HG03135 (cell line): ENCODE measurements at regions not wholly inside any gene's neighbourhood (a gene's known extent, or its start where the extent isn't known, plus 50 kb on each side); places are given as distances from the start of the nearest gene placed in this dataset.
"Not testable (repeated sequence)": the region's sequence is repeated elsewhere in the genome, so short reads cannot be mapped to it uniquely, and the experiment has no call there.

Experiments used
- ATAC-seq: cut with Tn5 transposase; IDR thresholded peaks from one replicate; pipeline ENCODE4 v1.9.1; 2021; ENCODE audit warnings: mild to moderate bottlenecking, moderate library complexity; ENCODE audit not compliant: unreplicated experiment

DNA sequence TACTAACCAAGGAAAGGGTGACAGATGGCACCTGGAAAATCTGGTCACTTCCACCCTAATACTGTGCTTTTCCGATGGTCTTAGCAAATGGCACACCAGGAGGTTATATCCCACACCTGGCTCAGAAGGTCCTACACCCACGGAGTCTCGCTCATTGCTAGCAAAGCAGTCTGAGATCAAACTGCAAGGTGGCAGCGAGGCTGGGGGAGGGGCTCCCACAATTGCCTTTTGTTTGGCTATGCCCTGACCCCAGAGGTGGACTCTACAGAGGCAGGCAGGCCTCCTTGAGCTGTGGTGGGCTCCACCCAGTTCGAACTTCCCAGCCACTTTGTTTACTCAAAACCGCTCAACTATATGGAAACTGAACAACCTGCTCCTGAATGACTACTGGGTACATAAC lies 50.3 kb upstream of the UGT2B15 start:
- ATAC-seq: not testable (repeated sequence)

DNA sequence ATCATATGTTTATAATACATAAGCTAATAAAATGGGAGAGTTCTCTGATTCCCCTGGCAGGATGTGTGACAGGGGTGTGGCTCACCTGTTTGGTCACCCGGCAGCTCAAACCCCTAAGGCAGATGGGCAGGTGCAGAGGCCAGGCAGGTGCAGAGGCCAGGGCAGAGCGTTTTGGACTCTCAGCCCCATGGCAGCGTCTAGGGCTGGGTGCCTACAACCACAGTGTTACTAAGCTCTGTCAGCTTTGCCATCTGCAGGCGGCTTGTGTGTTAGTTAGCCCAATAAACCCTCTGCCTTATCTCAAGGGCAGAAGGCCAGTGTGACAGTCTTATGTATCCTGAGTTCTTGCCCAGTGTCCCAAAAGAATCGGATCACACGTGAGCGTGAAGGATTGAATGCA lies 54.0 kb upstream of the UGT2B15 start:
- no peak for ATAC-seq

DNA sequence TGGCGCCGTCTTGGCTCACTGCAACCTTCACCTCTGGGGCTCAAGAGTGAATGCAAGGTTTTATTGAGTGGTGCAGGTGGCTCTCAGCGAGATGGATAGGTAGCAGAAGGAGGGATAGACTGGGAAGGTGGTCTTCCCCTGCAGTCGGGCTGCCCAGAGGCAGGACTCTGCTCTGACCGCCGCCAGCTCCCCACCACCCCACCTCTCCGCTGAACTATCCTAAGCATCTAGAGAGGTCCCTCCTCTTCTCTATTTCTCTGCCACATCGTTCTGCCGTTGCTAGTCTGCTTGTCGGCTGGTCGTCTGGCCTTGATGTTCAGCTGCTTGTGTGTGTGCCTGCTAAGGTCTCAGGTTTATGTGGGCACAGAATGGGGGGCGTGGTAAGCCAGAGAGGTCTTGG lies 54.5 kb upstream of the UGT2B15 start:
- no peak for ATAC-seq

DNA sequence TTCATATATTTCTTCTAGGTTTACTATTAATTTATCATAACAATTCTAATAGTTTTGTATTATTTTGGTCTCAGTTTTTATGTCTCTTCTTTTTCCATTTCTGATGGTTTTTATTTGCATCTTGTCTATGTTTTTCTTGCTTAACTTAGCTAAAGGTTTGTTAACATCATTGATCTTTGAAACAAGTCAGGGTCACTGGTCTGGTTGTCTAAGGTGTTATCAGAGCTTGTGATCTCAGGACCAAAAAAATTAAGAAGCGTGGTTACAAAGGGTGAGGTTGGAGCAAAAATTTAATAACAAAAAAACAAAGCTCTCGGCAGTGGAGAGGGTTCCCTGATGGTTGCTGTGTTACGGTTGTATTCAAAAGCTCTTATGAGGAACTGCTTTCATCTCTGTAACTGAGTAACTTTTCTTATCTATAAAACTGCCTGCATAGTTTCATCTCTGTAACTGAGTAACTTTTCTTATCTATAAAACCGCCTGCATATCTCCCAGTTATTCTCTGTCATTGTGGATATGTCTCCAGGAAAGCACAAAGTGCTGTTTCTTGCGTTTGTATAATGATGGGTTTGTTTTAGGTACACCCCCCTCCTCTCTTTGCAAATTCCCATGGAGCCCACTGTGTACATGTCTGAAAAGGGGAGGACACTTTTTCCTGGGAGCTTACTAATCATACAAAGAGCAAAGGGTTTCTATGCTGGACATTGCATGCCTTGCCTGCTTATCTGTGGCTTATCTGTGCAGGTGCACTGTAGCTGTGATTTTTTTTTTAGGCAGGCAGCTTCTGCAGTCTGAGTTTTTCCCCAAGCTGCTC lies 62.4 kb upstream of the UGT2B15 start:
- ATAC-seq: peak; percentile 95

DNA sequence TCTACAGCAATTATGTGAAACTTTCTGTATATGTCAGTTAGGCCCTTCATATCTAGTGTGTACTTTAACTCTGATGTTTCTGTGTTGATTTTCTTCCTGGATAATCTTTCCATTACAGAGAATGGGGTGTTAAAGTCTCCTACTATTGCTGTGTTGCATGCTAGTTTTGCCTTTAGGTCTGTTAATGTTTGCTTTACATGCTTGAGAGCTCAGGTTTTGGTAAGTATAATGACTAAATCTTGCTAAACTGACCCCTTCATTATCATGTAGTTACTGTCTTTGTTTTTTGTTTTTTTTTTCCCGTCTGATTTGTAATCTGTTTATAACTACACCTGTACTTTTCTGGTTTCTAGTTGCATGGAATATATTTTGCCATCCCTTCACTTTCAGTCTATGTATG lies 63.6 kb upstream of the UGT2B15 start:
- ATAC-seq: peak; percentile 61

DNA sequence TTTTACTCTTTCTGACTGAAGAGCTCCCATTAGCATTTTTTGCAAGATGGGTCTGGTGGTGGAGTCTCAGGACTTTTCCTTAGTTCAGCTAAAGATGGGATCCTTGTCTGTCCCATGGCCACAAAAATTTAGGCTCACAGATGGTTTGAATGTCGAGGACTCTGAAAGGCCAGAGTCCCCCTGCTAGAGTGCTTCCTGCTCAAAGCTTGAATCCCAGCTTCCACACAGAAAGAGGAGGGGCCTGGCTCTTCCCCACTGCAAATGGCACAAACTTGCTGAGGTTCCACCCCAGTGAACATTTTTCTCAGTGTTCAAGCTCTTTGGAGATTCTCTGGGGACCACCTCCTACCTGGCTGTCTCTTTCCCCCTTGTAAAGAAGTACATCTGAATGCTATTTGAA lies 64.7 kb upstream of the UGT2B15 start:
- no peak for ATAC-seq

DNA sequence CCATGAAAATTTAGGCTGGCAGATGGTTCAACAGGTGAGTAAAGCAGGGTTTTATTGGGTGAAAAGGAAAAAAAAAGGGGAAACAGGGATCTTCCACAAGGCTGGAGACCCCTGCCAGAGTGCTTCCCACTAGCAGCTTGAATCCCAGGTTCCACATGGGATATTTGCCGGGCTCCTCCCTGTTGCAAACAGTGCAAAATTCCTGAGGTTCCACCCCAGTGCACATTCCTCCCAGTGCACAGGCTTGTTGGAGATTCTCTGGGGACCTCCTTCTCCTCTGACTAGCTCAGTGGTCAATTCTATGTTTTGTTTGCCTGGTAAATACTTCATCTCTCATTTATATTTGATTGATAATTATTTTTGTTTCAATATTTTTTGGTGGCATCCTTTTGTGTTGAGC lies 66.4 kb upstream of the UGT2B15 start:
- no peak for ATAC-seq

DNA sequence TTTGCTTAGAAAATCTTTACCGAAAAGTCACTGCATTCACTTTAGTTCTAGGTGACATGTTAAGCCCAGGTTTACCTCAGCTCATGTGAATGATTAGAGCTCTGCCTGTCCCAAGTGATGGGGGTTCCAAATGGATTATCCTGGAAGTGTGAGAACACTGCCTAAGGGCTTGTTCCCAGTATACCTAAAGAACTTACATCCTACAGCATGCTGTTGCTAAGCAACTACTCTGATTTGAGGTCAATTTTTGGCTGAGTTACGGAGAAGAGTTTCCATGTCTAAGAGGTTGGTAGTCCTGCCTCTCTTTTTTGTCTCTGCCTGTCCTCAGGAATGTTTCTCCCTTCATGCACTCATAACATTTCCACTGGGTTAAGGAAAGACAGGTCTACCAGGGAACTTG lies 67.6 kb upstream of the UGT2B15 start:
- ATAC-seq: no peak

DNA sequence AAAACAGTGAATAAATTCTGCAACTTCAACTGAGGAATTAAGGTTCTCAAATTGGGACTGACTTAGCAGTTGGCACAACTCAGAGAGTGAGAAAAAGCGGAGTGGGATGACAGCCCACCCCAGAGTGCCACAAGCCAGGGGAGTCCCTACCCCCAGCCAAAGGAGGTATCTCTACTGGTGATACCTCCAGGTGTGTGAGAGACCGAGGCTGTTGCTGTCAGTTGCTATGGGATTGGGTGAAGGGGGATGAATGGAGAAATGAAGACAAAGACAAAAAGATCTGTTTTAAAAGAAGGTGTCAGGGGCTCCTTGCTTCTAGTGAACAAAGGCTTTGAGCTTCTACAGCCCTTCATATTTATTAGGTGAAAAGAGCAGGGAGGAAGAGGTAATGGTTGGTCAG lies 71.4 kb upstream of the UGT2B10 start:
- no peak for ATAC-seq

DNA sequence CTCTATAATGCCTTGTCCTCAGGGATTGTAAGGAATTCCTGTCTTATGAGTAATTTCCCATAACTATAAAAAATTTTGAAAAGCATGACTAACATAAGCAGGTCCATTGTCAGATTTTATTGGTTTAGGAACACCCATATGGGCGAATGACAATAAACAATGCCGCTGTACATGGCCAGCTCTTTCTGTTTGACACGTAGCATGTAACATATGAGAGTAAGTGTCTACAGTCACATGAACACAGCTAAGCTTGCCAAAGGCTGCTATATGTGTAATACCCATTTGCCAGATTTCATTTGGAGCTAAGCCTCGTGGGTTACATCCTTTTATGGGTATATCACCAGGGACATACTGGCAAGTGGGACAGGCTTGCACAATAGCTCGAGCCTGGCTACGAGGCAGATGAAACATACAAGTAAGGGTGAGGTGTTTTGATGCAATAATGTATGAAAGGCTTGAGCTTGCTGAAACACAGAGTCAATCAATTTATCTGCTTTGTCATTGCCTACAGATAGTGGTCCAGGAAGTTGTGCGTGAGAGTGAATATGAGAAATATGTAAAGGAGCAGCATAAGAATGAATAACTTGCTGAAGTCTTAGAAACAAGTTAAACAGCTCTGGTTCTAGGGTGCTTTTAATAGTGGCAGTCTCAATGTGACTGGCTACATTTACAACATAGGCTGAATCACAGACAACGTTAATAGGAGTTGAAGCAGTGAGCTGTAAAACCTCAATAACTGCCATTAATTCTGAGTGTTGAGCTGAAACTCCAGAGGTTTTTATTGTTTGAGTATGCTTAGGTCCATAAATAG lies 67.4 kb upstream of the UGT2B10 start:
- ATAC-seq: peak; percentile 68

DNA sequence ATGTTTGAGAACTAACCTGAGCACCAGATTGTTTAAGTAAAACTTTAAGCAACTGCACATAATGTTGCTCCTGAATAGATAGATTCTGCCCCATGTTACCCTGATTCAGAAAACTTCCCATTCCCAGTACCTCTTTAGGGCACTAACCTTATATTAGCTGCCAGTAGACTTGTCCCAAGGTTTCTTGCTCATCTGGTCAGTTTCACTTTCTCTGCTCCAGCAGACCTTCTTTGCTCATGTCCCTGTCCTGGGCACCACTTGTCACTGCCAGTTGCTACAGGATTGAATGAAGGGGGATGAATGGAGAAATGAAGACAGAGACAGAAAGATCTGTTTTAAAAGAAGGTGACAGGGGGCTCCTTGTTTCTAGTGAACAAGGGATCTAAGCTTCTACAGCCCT lies 65.2 kb upstream of the UGT2B10 start:
- no peak for ATAC-seq

DNA sequence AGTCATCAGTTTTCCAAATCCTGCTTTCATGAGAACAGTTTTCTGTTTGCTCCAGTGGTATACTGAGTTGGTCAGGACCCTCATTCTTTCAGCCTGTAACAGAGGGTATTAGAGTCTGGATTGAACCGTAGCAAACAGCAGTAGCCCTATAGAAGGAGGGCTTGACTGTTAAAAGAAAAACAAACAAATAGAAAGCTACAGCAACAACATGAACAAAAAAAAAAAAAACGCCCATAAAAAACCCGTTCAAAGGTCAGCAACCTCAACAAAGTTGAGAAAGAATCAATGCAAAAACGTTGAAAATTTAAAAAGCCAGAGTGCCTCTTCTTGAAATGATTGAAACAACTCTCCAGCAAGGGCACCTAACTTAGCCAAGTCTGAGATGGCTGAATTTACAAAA lies 64.7 kb upstream of the UGT2B10 start:
- ATAC-seq: no peak

DNA sequence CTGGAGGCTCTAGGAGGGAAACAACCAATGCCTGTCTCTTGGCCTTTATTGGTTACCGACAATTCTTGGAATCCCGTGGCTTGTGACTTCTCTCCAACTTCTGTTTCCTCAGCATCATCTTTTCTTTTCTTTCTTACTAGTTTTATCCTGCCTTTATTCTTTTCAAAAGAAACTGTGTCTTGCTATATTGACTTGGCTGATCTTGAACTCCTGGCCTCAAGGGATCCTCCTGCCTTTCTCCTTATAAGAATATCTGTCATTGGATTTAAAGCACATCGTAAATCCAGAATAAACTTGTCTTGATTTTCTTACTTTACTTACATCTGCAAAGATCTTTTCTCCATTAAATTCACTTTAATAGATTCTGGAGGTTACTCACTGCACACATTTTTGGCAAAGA lies 49.9 kb upstream of the UGT2B10 start:
- no peak for ATAC-seq
